IMR-90 (cell line): ENCODE measurements at regions not wholly inside any gene's neighbourhood (a gene's known extent, or its start where the extent isn't known, plus 50 kb on each side); places are given as distances from the start of the nearest gene placed in this dataset.

ENCODE experiments used
- ATAC-seq: fragments of 200-7000 bp; cut with Tn5 transposase; 2 replicates; pipeline ENCODE4 v1.9.1; 2020; ENCODE audit warnings: low read depth, mild to moderate bottlenecking, moderate library complexity
- BruUV-seq: library from RNA; stranded (reverse); fragments of 400-500 nt; replicated peaks from 2 replicates; lab custom pipeline; 2021; lab: Mats Ljungman, UMichigan
- CTCF ChIA-PET: fragments of 300-600 bp; formaldehyde crosslinking; extraction: SDS; loops from one replicate; lab custom pipeline; 2021; ENCODE audit warnings: antibody characterized with exemption; lab: Yijun Ruan, JAX
- POLR2A ChIA-PET: fragments of 300-600 bp; sonication (Branson Sonifier 250); formaldehyde crosslinking; loops from one replicate; lab custom pipeline; 2022; ENCODE audit warnings: antibody characterized with exemption; ENCODE audit not compliant: unreplicated experiment; lab: Charles Lee
- DNase-seq: peaks from one replicate; pipeline ENCODE4 v3.0.0; 2013
- H2AFZ ChIP-seq: replicated peaks from 2 replicates; pipeline ENCODE3; 2013; ENCODE audit warnings: low read length, mild to moderate bottlenecking; ENCODE audit not compliant: poor library complexity
- H2AK5ac ChIP-seq: 2 replicates; pipeline ENCODE4 v1.6.1; 2013; ENCODE audit warnings: low read depth, low read length, inconsistent platforms
- H2AK9ac ChIP-seq: replicated peaks from 2 replicates; pipeline ENCODE3; 2013; ENCODE audit warnings: mild to moderate bottlenecking, low read depth, low read length, moderate library complexity; ENCODE audit not compliant: poor library complexity
- H2BK120ac ChIP-seq: 2 replicates; pipeline ENCODE4 v1.6.1; 2013; ENCODE audit warnings: low read depth, low read length, inconsistent platforms
- H2BK15ac ChIP-seq: 3 replicates; pipeline ENCODE4 v1.6.1; 2013; ENCODE audit warnings: low read depth, low read length, inconsistent platforms
- H2BK20ac ChIP-seq: 2 replicates; pipeline ENCODE4 v1.6.1; 2013; ENCODE audit warnings: low read depth, mild to moderate bottlenecking, inconsistent platforms, low read length, moderate library complexity
- H2BK5ac ChIP-seq: 2 replicates; pipeline ENCODE4 v1.6.1; 2013; ENCODE audit warnings: mild to moderate bottlenecking, low read depth, low read length, inconsistent platforms; ENCODE audit not compliant: poor library complexity, severe bottlenecking
- H3K14ac ChIP-seq: replicated peaks from 2 replicates; pipeline ENCODE4 v1.6.1; 2013; ENCODE audit warnings: low read depth, low read length, inconsistent platforms
- H3K18ac ChIP-seq: 2 replicates; pipeline ENCODE4 v1.6.1; 2013; ENCODE audit warnings: low read depth, low read length, control low read depth
- H3K23ac ChIP-seq: 2 replicates; pipeline ENCODE4 v1.6.1; 2013; ENCODE audit warnings: low read depth, low read length, inconsistent platforms
- H3K27ac ChIP-seq: 2 replicates; pipeline ENCODE4 v1.5.1; 2013; ENCODE audit warnings: mild to moderate bottlenecking, control low read depth, low read length; ENCODE audit not compliant: insufficient read depth
- H3K27me3 ChIP-seq: 2 replicates; pipeline ENCODE4 v1.6.1; 2013; ENCODE audit warnings: low read length; ENCODE audit not compliant: control insufficient read depth, insufficient read depth
- H3K36me3 ChIP-seq: 2 replicates; pipeline ENCODE4 v1.6.1; 2013; ENCODE audit warnings: low read length, mixed read lengths; ENCODE audit not compliant: control insufficient read depth, insufficient read depth
- H3K4ac ChIP-seq: 2 replicates; pipeline ENCODE4 v1.6.1; 2013; ENCODE audit warnings: low read depth, low read length, inconsistent platforms
- H3K4me1 ChIP-seq: 2 replicates; pipeline ENCODE4 v1.6.1; 2013; ENCODE audit warnings: low read length, mixed read lengths; ENCODE audit not compliant: control insufficient read depth, insufficient read depth
- H3K4me2 ChIP-seq: 2 replicates; pipeline ENCODE4 v1.6.1; 2013; ENCODE audit warnings: low read depth, mild to moderate bottlenecking, control low read depth, low read length, moderate library complexity
- H3K4me3 ChIP-seq: 2 replicates; pipeline ENCODE4 v1.5.1; 2013; ENCODE audit warnings: low read depth, mild to moderate bottlenecking, control low read depth, low read length, moderate library complexity; ENCODE audit not compliant: insufficient read depth
- H3K56ac ChIP-seq: 2 replicates; pipeline ENCODE4 v1.6.1; 2013; ENCODE audit warnings: low read length, inconsistent platforms; ENCODE audit not compliant: insufficient read depth; ENCODE audit errors: extremely low read depth
- H3K79me1 ChIP-seq, 2 experiments: 2 replicates each; pipeline ENCODE4 v1.6.1; 2013; ENCODE audit warnings: low read length in 2 of 2, inconsistent platforms in 1 of 2, low read depth in 1 of 2
- H3K9ac ChIP-seq: 2 replicates; pipeline ENCODE4 v1.6.1; 2013; ENCODE audit warnings: low read depth, low read length, control low read depth
- H3K9me1 ChIP-seq: 2 replicates; pipeline ENCODE4 v1.6.1; 2013; ENCODE audit warnings: low read length, inconsistent platforms; ENCODE audit not compliant: insufficient read depth
- H3K9me3 ChIP-seq: 2 replicates; pipeline ENCODE4 v1.6.1; 2013; ENCODE audit warnings: low read length; ENCODE audit not compliant: control insufficient read depth, insufficient read depth
- H4K20me1 ChIP-seq: 2 replicates; pipeline ENCODE4 v1.6.1; 2013; ENCODE audit warnings: low read length, inconsistent platforms; ENCODE audit not compliant: insufficient read depth
- H4K5ac ChIP-seq: 2 replicates; pipeline ENCODE4 v1.6.1; 2013; ENCODE audit warnings: mild to moderate bottlenecking, low read depth, low read length, control low read depth
- H4K8ac ChIP-seq, 2 experiments: 2 replicates each; pipeline ENCODE4 v1.6.1; 2013; ENCODE audit warnings: low read depth in 2 of 2, low read length in 2 of 2, control low read depth in 1 of 2, inconsistent platforms in 1 of 2
- H4K91ac ChIP-seq: 2 replicates; pipeline ENCODE4 v1.6.1; 2013; ENCODE audit warnings: low read depth, low read length, inconsistent platforms; ENCODE audit not compliant: insufficient read depth
- BHLHE40 ChIP-seq: fragments of 150-350 bp; IDR thresholded peaks from 2 replicates; pipeline ENCODE4 v1.6.1; 2016; ENCODE audit warnings: mild to moderate bottlenecking, low read depth, low read length
- CEBPB ChIP-seq: IDR thresholded peaks from 2 replicates; pipeline ENCODE4 v1.6.1; 2012; ENCODE audit warnings: low read depth, low read length, improper control_type of control experiment
- CHD1 ChIP-seq: IDR thresholded peaks from 2 replicates; pipeline ENCODE4 v1.6.1; 2012; ENCODE audit warnings: low read depth, low read length, improper control_type of control experiment
- CTCF ChIP-seq: conservative IDR thresholded peaks from 2 replicates; pipeline ENCODE4 v1.5.1; 2012; ENCODE audit warnings: mild to moderate bottlenecking, low read depth, low read length, improper control_type of control experiment
- FOS ChIP-seq: fragments of 150-350 bp; IDR thresholded peaks from 2 replicates; pipeline ENCODE4 v1.6.1; 2016; ENCODE audit warnings: low read depth, low read length
- MAFK ChIP-seq: IDR thresholded peaks from 2 replicates; pipeline ENCODE4 v1.6.1; 2012; ENCODE audit warnings: low read depth, low read length, improper control_type of control experiment
- MAZ ChIP-seq: IDR thresholded peaks from 2 replicates; pipeline ENCODE4 v1.6.1; 2012; ENCODE audit warnings: low read depth, mild to moderate bottlenecking, low read length, improper control_type of control experiment, moderate library complexity, borderline replicate concordance
- MXI1 ChIP-seq: IDR thresholded peaks from 2 replicates; pipeline ENCODE4 v1.6.1; 2012; ENCODE audit warnings: low read depth, mild to moderate bottlenecking, low read length, moderate library complexity, borderline replicate concordance
- NFE2L2 ChIP-seq: fragments of 150-350 bp; IDR thresholded peaks from 2 replicates; pipeline ENCODE4 v1.6.1; 2016; ENCODE audit warnings: low read depth, mild to moderate bottlenecking, low read length
- POLR2A ChIP-seq: IDR thresholded peaks from 2 replicates; pipeline ENCODE4 v1.6.1; 2012; ENCODE audit warnings: mild to moderate bottlenecking, low read depth, low read length
- RAD21 ChIP-seq: IDR thresholded peaks from 2 replicates; pipeline ENCODE4 v1.6.1; 2012; ENCODE audit warnings: low read length, improper control_type of control experiment
- RCOR1 ChIP-seq: IDR thresholded peaks from 2 replicates; pipeline ENCODE4 v1.6.1; 2012; ENCODE audit warnings: mild to moderate bottlenecking, low read length, improper control_type of control experiment; ENCODE audit not compliant: insufficient replicate concordance
- RFX5 ChIP-seq: IDR thresholded peaks from 2 replicates; pipeline ENCODE4 v1.8.0; 2012; ENCODE audit warnings: low read depth, mild to moderate bottlenecking, low read length, moderate library complexity
- SMC3 ChIP-seq: fragments of 150-350 bp; IDR thresholded peaks from 2 replicates; pipeline ENCODE4 v1.6.1; 2016; ENCODE audit warnings: low read depth, mild to moderate bottlenecking, antibody characterized with exemption, low read length, moderate library complexity
- USF2 ChIP-seq: fragments of 150-350 bp; IDR thresholded peaks from 2 replicates; pipeline ENCODE4 v1.6.1; 2017; ENCODE audit warnings: mild to moderate bottlenecking, antibody characterized with exemption, low read length, low read depth
- WGBS, 2 experiments: methylation state at CpG; one replicate each; pipeline versions ENCODE4 v1.1.5 to v1.1.7; 2013; ENCODE audit warnings: missing lambda C conversion rate in 2 of 2; ENCODE audit not compliant: insufficient read length in 1 of 2; ENCODE audit errors: extremely low coverage in 2 of 2; 5-methylcytosine and 5-hydroxymethylcytosine counted together
- dilution Hi-C: fragments of 300-500 bp; cut with HindIII; formaldehyde crosslinking; loops from one replicate; pipeline ENCODE4 v1.14.3; 2018; ENCODE audit warnings: low sequenced_read_pairs; ENCODE audit not compliant: unreplicated experiment
- in situ Hi-C: fragments of 300-500 bp; cut with MboI; formaldehyde crosslinking; loops from 3 replicates; pipeline ENCODE4 v1.14.3; 2019; ENCODE audit warnings: low sequenced_read_pairs, inconsistent platforms, mixed read lengths
- intact Hi-C: fragments of 100-400 bp; cut with micrococcal nuclease; formaldehyde crosslinking; loops from 2 replicates; pipeline ENCODE4 v1.10.0; 2022
- TF ChIP-seq, protein P1 (sequence below): fragments of 150-350 bp; IDR thresholded peaks from 2 replicates; pipeline ENCODE4 v1.6.1; 2016; ENCODE audit warnings: low read depth, mild to moderate bottlenecking, low read length, moderate library complexity, borderline replicate concordance

DNA sequence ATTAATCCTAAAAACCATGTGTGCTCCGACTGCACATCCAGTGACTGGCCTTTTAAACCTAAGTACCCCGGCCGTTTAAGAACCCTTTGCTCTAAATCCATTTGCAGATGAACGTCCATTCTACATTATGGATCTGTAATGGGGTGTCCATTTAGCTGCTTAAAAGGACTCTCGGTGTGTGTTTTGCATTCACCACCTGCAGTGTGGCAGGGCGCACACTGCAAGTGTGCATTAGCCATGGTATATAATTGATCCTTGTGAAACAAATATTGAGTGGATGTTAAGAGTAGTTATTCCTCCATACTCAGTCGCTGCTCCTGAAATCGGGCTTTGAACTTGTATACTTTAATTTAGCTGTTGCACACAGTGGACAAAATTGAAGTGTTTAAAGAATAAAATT is 190.1 kb upstream of the WWC1 start:
- no peak overlapping the region for H3K14ac ChIP-seq
- no peak overlapping the region for H3K18ac ChIP-seq
- H3K9me3 ChIP-seq: no peaks in the 10 kb centered on the region
- no peak overlapping the region for H2BK15ac ChIP-seq
- H3K4ac ChIP-seq: no peak overlapping the region
- H4K5ac ChIP-seq: no peak overlapping the region
- no peak overlapping the region for H4K8ac ChIP-seq
- ChIA-PET POLR2A (no interaction called here), CTCF (no interaction called here)
- no peak overlapping the region for H3K4me2 ChIP-seq
- no peak overlapping the region for H4K91ac ChIP-seq
- no peak overlapping the region for H3K23ac ChIP-seq
- H3K27ac ChIP-seq: no peak overlapping the region
- DNase-seq: no peak
- no peaks in the 10 kb centered on the region for H3K79me1 ChIP-seq
- H2BK5ac ChIP-seq: no peak overlapping the region
- ATAC-seq: no peak
- no peaks in the 10 kb centered on the region for H3K4me1 ChIP-seq
- no peak overlapping the region for H2AK5ac ChIP-seq
- no peaks in the 10 kb centered on the region for H3K36me3 ChIP-seq
- H3K4me3 ChIP-seq: no peak overlapping the region
- intact Hi-C loops: no loop called here
- H3K9ac ChIP-seq: no peak overlapping the region
- in situ Hi-C loops: no loop called here
- no peak overlapping the region for H2BK20ac ChIP-seq
- no peak overlapping the region for H3K56ac ChIP-seq
- no peaks in the 10 kb centered on the region for H3K27me3 ChIP-seq
- no peak overlapping the region for H2AFZ ChIP-seq
- no TSS peak for BruUV-seq
- no CpG with 5 or more reads among the region's 8 CpGs for WGBS, 2 experiments
- H2BK120ac ChIP-seq: no peak overlapping the region
- no peaks in the 10 kb centered on the region for H3K9me1 ChIP-seq
- H2AK9ac ChIP-seq: no peak overlapping the region
- dilution Hi-C loops: no loop called here
- TF ChIP-seq CHD1: no peak
- TF ChIP-seq MAZ: no peak
- TF ChIP-seq POLR2A: no peak
- TF ChIP-seq MAFK: no peak
- TF ChIP-seq MXI1: no peak
- no peak for TF ChIP-seq NFE2L2
- no peak for TF ChIP-seq RFX5
- no peak for TF ChIP-seq SMC3
- TF ChIP-seq RCOR1: no peak
- no peak for TF ChIP-seq FOS
- no peak for TF ChIP-seq CEBPB
- TF ChIP-seq, protein P1, sequence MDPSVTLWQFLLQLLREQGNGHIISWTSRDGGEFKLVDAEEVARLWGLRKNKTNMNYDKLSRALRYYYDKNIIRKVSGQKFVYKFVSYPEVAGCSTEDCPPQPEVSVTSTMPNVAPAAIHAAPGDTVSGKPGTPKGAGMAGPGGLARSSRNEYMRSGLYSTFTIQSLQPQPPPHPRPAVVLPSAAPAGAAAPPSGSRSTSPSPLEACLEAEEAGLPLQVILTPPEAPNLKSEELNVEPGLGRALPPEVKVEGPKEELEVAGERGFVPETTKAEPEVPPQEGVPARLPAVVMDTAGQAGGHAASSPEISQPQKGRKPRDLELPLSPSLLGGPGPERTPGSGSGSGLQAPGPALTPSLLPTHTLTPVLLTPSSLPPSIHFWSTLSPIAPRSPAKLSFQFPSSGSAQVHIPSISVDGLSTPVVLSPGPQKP: no peak
- TF ChIP-seq RAD21: no peak
- no peak for TF ChIP-seq USF2
- TF ChIP-seq BHLHE40: no peak
- TF ChIP-seq CTCF: no peak
- no peaks in the 10 kb centered on the region for H4K20me1 ChIP-seq
